ENCODE measurements at regions not wholly inside any gene's neighbourhood (a gene's known extent, or its start where the extent isn't known, plus 50 kb on each side); places are given as distances from the start of the nearest gene placed in this dataset.

DNA sequence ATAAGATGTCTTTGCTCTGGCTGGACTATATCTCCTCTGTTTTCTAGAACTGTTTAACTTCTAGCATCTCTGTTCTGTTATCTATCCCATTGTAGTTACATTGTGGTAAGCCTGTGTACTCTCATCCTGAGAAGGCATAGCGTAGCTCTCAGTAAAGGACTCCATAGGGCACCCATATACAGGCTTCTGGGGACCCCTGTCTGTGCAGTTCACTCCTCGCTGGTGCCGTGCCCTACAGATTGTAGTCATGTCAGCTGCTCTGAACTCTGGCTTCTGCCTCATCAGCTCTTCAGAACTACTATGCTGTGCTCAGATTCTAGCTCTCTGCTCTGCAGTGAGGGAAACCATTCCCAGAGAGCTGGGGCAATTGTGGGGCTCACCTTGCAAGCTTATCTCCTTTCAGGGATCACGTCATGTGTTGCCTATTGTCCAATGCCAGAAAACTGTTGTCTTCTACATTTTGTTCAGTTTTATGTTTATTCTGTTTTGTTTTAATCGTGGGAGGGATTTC lies 181.3 kb upstream of the USP24 start:
- Histone ChIP-seq H3K27me3 (ENCODE audit: insufficient read depth, insufficient read length) (no peaks in the 10 kb centered on the region), H3K36me3 (ENCODE audit: insufficient read depth, insufficient read length, low read length) (no peaks in the 10 kb centered on the region), H3K9me3 (ENCODE audit: insufficient read depth, low read length) (peaks cover 7% of the 10 kb centered on the region; the same call in 1 of the 2 replicates), H3K9ac (ENCODE audit: insufficient read length, low read depth) (no peak overlapping the region), H3K4me1 (ENCODE audit: insufficient read depth, insufficient read length) (no peaks in the 10 kb centered on the region), H3K4me3 (ENCODE audit: insufficient read length, low read depth) (no peak overlapping the region)
- TF ChIP-seq YY1 (IDR thresholded peaks at IDR 0.05; ENCODE audit: insufficient read depth, insufficient read length) (no peak), ZNF274 (IDR thresholded peaks at IDR 0.05; ENCODE audit: low read depth, low read length) (no peak), SUZ12 (IDR thresholded peaks at IDR 0.05; ENCODE audit: extremely low read depth, insufficient read depth, insufficient read length) (no peak)
- DNase-seq (ENCODE audit: low read depth, low spot score), result no peak

DNA sequence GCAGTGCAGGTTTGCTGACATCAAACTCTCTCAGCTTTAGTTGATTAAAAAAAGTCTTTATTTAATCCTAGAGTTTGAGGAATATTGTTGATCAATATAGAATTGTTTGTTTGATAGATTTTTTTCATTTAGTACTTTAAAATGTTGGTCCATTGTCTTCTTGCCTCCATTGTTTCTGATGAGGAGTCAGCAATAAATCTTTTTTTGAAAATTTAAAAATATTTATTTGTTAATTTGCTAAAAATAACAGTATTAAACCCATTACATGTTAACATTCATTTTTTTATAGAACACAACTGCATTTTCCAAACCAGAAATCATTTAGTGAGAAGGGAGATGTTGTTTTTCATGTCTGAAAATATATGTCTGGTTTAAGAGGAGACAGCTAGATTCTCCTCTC lies 173.8 kb upstream of the USP24 start:
- Histone ChIP-seq H3K4me3 (ENCODE audit: insufficient read length, low read depth) (no peak overlapping the region), H3K4me1 (ENCODE audit: insufficient read depth, insufficient read length) (no peaks in the 10 kb centered on the region), H3K36me3 (ENCODE audit: insufficient read depth, insufficient read length, low read length) (no peaks in the 10 kb centered on the region), H3K9ac (ENCODE audit: insufficient read length, low read depth) (no peak overlapping the region), H3K27me3 (ENCODE audit: insufficient read depth, insufficient read length) (no peaks in the 10 kb centered on the region), H3K9me3 (ENCODE audit: insufficient read depth, low read length) (peaks cover 16% of the 10 kb centered on the region)
- DNase-seq (ENCODE audit: low read depth, low spot score), result no peak
- TF ChIP-seq YY1 (IDR thresholded peaks at IDR 0.05; ENCODE audit: insufficient read depth, insufficient read length) (no peak), SUZ12 (IDR thresholded peaks at IDR 0.05; ENCODE audit: extremely low read depth, insufficient read depth, insufficient read length) (no peak), ZNF274 (IDR thresholded peaks at IDR 0.05; ENCODE audit: low read depth, low read length) (no peak)

DNA sequence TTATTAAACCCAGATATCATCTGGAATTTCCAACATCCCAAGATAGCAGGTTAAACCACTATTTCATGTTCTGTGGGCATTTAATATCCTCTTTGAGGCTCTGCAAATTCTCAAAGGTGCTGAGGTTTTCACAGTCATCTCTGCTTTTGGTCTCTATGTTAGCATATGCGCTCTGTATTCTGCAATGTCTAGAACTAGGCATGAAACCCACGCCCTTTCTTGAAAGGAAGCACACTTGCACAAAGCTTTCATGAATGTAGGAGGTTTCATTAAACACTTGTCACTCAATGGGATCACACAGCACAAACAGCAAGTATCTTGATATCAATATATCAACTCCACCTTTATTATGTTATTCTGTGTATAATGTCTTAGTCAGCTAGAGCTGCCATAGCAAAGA lies 172.0 kb upstream of the USP24 start:
- no peak overlapping the region for H3K4me3 ChIP-seq (ENCODE audit: insufficient read length, low read depth)
- H3K9me3 ChIP-seq (ENCODE audit: insufficient read depth, low read length), result peaks cover 16% of the 10 kb centered on the region
- no peaks in the 10 kb centered on the region for H3K27me3 ChIP-seq (ENCODE audit: insufficient read depth, insufficient read length)
- H3K36me3 ChIP-seq (ENCODE audit: insufficient read depth, insufficient read length, low read length), result no peaks in the 10 kb centered on the region
- TF ChIP-seq YY1 (IDR thresholded peaks at IDR 0.05; ENCODE audit: insufficient read depth, insufficient read length) (no peak), ZNF274 (IDR thresholded peaks at IDR 0.05; ENCODE audit: low read depth, low read length) (no peak), SUZ12 (IDR thresholded peaks at IDR 0.05; ENCODE audit: extremely low read depth, insufficient read depth, insufficient read length) (no peak)
- DNase-seq (ENCODE audit: low read depth, low spot score), result no peak
- no peak overlapping the region for H3K9ac ChIP-seq (ENCODE audit: insufficient read length, low read depth)
- H3K4me1 ChIP-seq (ENCODE audit: insufficient read depth, insufficient read length), result no peaks in the 10 kb centered on the region

DNA sequence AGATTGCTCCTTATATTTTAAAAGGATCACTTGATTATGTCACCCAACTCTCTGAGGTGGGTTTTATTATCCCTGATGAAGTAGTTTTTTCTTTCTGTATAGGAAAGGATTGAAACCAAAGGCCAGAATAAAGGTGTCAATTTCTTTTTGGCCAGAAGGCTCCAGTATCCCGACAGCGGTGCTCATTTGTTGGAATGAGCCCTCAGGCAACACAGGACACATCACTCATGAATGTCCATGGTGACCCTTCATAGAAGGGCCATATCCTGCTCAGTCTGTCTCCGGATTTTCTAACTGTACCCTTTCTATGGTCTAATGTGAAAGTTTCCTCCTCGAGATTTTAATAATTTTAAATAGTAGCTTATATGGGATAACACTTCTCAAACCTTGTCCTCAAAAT lies 171.3 kb upstream of the USP24 start:
- no peak for DNase-seq (ENCODE audit: low read depth, low spot score)

DNA sequence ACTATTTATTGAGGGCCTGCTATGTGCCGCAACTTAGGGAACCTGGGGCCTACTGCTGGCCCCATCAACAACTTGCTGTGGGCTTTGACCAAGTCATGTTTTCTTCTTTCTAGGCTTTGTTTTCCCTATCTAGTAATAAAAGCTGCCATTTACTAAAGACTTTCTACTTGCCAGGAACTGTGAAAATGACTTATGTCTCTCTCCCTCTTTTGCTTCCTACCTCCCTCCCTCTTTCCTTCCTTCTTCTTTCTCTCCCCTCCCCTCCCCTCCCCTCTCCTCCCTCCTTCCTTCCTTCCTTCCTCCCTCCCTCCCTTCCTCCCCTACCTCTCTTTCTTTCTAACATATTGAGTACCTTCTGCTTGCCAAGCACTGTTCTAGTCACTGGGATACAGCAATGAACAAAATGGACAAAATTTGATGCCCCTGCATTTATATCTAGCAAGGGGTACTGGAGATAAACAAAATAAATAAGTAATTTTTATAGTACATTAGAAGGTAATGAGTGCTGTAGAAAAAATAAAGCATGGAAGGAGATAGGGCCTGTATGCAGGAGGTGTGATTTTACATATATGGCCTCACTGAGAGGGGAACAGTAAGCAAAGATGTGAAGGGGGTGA lies 170.3 kb upstream of the USP24 start:
- Histone ChIP-seq H3K9me3 (ENCODE audit: insufficient read depth, low read length) (peaks cover 16% of the 10 kb centered on the region), H3K27me3 (ENCODE audit: insufficient read depth, insufficient read length) (no peaks in the 10 kb centered on the region), H3K9ac (ENCODE audit: insufficient read length, low read depth) (no peak overlapping the region), H3K4me1 (ENCODE audit: insufficient read depth, insufficient read length) (no peaks in the 10 kb centered on the region), H3K4me3 (ENCODE audit: insufficient read length, low read depth) (no peak overlapping the region), H3K36me3 (ENCODE audit: insufficient read depth, insufficient read length, low read length) (no peaks in the 10 kb centered on the region)
- TF ChIP-seq SUZ12 (IDR thresholded peaks at IDR 0.05; ENCODE audit: extremely low read depth, insufficient read depth, insufficient read length) (no peak), ZNF274 (IDR thresholded peaks at IDR 0.05; ENCODE audit: low read depth, low read length) (no peak), YY1 (IDR thresholded peaks at IDR 0.05; ENCODE audit: insufficient read depth, insufficient read length) (no peak)
- DNase-seq (ENCODE audit: low read depth, low spot score), result no peak

More for the DNA sequence above, 171.3 kb upstream of the USP24 start:
- Histone ChIP-seq H3K9me3 (ENCODE audit: insufficient read depth, low read length) (peaks cover 16% of the 10 kb centered on the region), H3K4me3 (ENCODE audit: insufficient read length, low read depth) (no peak overlapping the region), H3K27me3 (ENCODE audit: insufficient read depth, insufficient read length) (no peaks in the 10 kb centered on the region), H3K9ac (ENCODE audit: insufficient read length, low read depth) (no peak overlapping the region), H3K36me3 (ENCODE audit: insufficient read depth, insufficient read length, low read length) (no peaks in the 10 kb centered on the region), H3K4me1 (ENCODE audit: insufficient read depth, insufficient read length) (no peaks in the 10 kb centered on the region)
- TF ChIP-seq ZNF274 (IDR thresholded peaks at IDR 0.05; ENCODE audit: low read depth, low read length), result no peak
- no peak for TF ChIP-seq SUZ12 (IDR thresholded peaks at IDR 0.05; ENCODE audit: extremely low read depth, insufficient read depth, insufficient read length)
- no peak for TF ChIP-seq YY1 (IDR thresholded peaks at IDR 0.05; ENCODE audit: insufficient read depth, insufficient read length)

DNA sequence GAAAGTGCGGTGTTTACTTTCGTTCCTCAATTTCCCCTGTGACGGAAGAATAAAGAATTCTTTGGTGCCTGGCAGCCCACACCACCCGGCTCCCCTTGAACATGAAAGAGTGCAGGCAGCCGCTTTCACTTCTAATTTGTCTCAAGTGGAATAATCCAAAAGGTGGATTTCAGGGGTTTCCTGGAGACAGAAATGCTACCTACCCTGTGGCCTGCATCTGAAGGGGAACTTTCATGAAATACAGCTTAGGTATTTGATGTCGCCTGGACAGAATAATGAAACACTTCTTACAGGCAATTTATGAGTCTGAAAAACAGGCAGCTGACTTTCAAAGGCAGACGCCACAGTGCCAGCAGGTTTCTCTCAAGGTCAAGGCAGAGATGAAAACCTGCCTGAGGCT lies 169.5 kb upstream of the USP24 start:
- Histone ChIP-seq H3K4me1 (ENCODE audit: insufficient read depth, insufficient read length) (no peaks in the 10 kb centered on the region), H3K4me3 (ENCODE audit: insufficient read length, low read depth) (no peak overlapping the region), H3K27me3 (ENCODE audit: insufficient read depth, insufficient read length) (no peaks in the 10 kb centered on the region), H3K9me3 (ENCODE audit: insufficient read depth, low read length) (peaks cover 12% of the 10 kb centered on the region), H3K36me3 (ENCODE audit: insufficient read depth, insufficient read length, low read length) (no peaks in the 10 kb centered on the region), H3K9ac (ENCODE audit: insufficient read length, low read depth) (no peak overlapping the region)
- TF ChIP-seq SUZ12 (IDR thresholded peaks at IDR 0.05; ENCODE audit: extremely low read depth, insufficient read depth, insufficient read length) (no peak), ZNF274 (IDR thresholded peaks at IDR 0.05; ENCODE audit: low read depth, low read length) (no peak), YY1 (IDR thresholded peaks at IDR 0.05; ENCODE audit: insufficient read depth, insufficient read length) (no peak)
- DNase-seq (ENCODE audit: low read depth, low spot score), result no peak

DNA sequence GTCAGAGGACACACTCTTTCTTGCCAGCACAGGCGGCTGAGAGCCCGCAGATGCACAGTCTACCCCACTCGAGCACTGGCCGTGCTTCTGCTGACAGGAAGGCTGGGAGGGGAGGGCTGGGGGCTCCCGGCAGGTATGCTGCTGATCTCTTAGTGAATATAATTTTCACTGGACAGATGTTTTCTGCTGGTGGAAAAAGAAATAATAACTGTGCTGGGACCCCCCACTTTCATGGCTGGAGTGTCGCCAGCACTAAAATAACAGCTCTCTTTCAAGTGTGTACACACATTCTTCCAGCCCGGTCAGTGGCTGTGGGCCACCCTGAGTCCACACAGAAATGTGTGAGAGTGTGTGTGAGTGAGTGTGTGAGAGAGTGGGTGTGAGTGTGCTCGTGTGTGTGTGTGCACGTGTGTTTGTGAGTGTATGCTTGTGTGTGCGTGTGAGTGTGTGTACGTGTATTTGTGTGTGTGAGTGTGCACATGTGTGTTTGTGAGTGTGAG lies 167.7 kb upstream of the USP24 start:
- H3K4me1 ChIP-seq (ENCODE audit: insufficient read depth, insufficient read length), result no peaks in the 10 kb centered on the region
- no peak for DNase-seq (ENCODE audit: low read depth, low spot score)
- H3K36me3 ChIP-seq (ENCODE audit: insufficient read depth, insufficient read length, low read length), result no peaks in the 10 kb centered on the region
- no peaks in the 10 kb centered on the region for H3K9me3 ChIP-seq (ENCODE audit: insufficient read depth, low read length)
- no peak for TF ChIP-seq YY1 (IDR thresholded peaks at IDR 0.05; ENCODE audit: insufficient read depth, insufficient read length)
- TF ChIP-seq SUZ12 (IDR thresholded peaks at IDR 0.05; ENCODE audit: extremely low read depth, insufficient read depth, insufficient read length), result no peak
- TF ChIP-seq ZNF274 (IDR thresholded peaks at IDR 0.05; ENCODE audit: low read depth, low read length), result no peak
- H3K4me3 ChIP-seq (ENCODE audit: insufficient read length, low read depth), result no peak overlapping the region
- no peaks in the 10 kb centered on the region for H3K27me3 ChIP-seq (ENCODE audit: insufficient read depth, insufficient read length)
- no peak overlapping the region for H3K9ac ChIP-seq (ENCODE audit: insufficient read length, low read depth)

Measured in NT2/D1 (cell line).